ENCODE measurements at regions not wholly inside any gene's neighbourhood (a gene's known extent, or its start where the extent isn't known, plus 50 kb on each side); places are given as distances from the start of the nearest gene placed in this dataset.

- TF ChIP-seq CTCF (IDR thresholded peaks at IDR 0.05; ENCODE audit: insufficient read depth, low read length) (no peak), SPI1 (IDR thresholded peaks at IDR 0.05; ENCODE audit: borderline replicate concordance, low read depth) (no peak), POLR2AphosphoS5 (IDR thresholded peaks at IDR 0.05; ENCODE audit: low read depth) (no peak)
These were observed 639.3 kb upstream of the STEAP1 start for GRCh38 chr7:89514970-89515369.
